ENCODE measurements at regions not wholly inside any gene's neighbourhood (a gene's known extent, or its start where the extent isn't known, plus 50 kb on each side); places are given as distances from the start of the nearest gene placed in this dataset.

- TF ChIP-seq, protein P1, sequence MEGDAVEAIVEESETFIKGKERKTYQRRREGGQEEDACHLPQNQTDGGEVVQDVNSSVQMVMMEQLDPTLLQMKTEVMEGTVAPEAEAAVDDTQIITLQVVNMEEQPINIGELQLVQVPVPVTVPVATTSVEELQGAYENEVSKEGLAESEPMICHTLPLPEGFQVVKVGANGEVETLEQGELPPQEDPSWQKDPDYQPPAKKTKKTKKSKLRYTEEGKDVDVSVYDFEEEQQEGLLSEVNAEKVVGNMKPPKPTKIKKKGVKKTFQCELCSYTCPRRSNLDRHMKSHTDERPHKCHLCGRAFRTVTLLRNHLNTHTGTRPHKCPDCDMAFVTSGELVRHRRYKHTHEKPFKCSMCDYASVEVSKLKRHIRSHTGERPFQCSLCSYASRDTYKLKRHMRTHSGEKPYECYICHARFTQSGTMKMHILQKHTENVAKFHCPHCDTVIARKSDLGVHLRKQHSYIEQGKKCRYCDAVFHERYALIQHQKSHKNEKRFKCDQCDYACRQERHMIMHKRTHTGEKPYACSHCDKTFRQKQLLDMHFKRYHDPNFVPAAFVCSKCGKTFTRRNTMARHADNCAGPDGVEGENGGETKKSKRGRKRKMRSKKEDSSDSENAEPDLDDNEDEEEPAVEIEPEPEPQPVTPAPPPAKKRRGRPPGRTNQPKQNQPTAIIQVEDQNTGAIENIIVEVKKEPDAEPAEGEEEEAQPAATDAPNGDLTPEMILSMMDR (IDR thresholded peaks at IDR 0.05) = no peak
- TF ChIP-seq POLR2A (IDR thresholded peaks at IDR 0.05) = no peak
Measured at GRCh38 chr18:30150586-30151250, 891.8 kb downstream of the DSC3 start.

All from heart left ventricle (tissue), 13 donors.